SKM-1 (cell line): ENCODE measurements at regions not wholly inside any gene's neighbourhood (a gene's known extent, or its start where the extent isn't known, plus 50 kb on each side); places are given as distances from the start of the nearest gene placed in this dataset.

Source experiments
- DNase-seq: peaks from one replicate; lab custom pipeline; 2025; ENCODE audit not compliant: unreplicated experiment; lab: John Stamatoyannopoulos, UW

DNA sequence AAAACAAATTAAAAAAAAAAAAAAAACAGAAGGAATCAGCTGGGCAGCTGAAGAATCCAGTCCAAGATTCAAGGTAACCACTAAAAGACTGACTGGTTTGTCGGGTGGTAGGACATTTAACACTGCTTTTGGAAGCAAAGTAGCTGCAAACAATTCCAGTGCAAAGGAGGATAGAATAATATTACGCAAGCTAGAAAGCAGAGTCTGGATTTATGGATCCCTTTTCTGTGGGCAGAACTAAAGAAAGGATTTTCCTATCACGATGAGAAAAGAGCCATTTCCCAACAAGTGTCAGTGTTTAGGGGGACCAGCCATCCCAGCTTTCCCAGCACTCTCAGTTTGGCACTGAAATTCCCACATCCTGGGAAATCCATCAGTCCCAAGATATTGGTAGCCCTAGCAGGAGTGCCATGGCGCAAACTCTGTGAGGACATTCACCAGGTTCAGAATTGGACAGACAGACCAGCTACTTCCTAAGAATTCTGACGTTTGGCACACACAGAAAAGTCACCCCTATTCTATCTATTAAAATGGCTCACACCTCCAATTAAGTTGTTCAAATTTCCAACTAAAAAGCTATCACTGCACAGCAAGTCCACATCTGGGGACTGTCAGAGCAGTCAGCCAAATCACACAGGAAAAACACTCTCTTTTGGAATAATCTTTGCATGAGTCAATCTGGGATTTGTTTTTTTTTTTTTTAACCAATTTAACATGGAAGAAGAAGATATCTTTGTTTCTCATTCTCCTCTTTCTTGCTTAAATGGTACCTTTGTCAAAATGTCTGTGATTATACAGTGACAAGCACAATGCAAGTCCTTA, 356.8 kb upstream of the ARID1B start:
- no peak for DNase-seq

DNA sequence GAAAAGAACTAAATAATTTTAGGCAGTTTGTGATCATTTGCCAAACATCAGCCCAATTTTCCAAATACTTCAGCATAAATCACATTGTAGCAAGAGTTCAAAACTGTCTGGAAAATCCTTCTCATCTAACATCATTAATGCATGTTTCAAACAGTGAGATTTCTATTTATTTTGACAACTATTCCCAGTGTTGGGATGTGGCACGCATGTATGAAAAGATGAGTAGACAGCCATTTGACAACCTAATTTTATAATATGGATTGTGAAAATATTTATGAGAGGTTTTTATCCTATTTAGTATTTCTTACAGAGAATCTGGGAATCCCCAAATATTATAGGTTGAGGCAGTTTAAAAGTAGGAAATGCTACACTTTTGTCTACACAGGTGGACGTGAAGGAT, 357.6 kb upstream of the ARID1B start:
- DNase-seq = no peak

DNA sequence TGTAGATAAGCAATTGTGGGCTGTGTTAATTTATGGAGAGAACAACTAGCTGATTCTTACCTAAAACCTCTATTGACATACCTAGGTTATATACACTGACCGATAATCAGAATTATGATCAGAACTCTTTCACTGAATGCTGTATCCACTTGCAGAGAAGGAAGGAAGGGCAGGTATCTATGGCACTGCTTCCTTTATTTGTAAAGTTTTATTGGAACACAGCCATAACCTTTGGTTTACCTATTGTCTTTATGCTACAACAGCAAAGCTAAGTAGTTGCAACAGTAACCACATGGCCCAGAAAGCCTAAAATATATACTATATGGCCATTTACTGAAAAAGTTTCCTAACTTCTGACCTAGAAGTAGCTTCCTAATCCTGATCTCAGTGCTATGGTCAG, 358.9 kb upstream of the ARID1B start:
- DNase-seq = no peak

DNA sequence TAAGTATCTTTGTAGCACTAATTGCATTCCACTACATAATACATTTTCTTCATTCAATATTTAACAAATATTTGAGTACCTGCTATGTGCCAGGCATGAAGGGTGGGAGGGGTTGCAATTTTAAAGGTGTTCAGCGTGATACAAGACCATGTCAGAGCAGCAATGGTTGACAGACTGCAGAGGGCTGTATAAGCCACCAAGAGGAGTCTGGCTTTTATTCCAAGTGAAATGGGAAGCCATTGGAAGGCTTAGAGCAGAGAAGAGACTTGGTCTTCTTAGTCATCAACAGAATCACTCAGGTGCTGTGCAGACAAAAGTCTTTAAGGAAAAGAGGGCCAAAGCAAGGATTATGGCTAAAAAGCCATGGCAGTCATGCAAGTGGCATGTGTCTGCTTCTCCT, 360.8 kb upstream of the ARID1B start:
- DNase-seq = no peak

DNA sequence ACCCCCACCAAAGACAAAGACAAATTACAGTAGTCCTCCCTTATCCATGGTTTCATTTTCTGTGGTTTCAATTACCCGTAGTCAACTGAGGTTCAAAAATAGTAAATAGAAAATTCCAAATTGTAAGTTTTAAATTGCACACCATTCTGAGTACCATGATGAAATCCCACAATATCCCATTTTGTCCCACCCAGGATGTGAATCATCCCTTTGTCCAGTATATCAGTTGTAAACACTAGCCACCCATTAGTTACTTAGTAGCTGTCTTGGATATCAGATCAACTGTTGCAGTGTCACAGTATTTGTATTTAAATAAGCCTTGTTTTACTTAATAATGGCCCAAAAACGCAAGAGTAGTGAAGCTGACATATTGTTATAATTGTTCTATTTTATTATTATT, 364.0 kb upstream of the ARID1B start:
- DNase-seq = no peak

DNA sequence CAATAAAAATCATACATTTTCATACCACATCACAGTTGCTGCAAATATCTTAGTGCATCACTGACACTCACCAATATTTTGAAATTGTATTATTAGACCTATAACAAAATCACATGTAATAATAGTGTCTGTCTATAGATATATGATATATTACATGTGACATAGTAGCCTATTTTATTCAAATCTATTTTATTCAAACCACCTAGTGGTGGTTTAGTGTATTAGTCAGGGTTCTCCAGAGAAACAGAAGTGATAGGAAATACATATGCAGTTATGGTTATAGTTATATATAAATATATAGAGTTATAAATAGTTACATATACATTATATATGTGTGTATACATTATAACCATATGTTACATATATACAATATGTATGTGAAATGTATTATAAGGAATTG, 366.5 kb upstream of the ARID1B start:
- DNase-seq = no peak

DNA sequence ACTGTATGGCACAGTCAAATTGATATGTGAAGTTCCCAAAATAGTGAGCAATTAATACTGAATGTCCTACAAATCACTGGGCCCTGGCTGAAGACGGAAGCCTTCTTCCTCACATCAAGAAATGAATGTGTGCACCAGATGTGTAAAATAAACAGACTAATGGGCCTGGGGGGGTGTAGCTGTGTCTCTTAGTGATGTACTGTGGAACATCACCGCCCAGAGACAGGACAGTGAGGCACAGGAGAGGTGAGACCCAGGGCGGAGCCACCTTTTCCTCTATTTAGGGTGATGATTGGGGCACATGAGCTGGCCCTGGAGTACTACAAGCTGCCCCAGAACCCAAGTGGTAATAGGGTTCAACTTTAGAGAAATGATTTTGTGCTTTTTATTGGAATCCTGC, 368.5 kb upstream of the ARID1B start:
- DNase-seq = no peak

DNA sequence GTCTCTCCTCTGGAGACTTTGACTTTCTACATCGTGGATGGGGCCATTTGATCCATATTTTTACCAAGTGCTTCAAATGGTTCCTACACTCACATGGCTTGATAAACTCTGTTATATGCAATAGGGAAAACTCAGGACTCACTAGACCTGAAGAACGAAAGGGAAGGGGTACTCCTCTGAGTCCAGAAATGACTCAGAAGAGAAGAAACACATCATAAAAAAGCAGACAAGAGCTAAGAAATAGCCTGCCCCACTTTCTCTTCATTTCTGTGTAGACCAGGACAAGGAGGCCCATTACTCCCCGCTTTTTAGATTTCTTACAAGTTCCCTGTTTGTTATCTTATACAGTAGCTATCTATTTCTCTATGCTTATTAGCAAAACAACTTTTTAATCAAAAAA, 369.8 kb upstream of the ARID1B start:
- DNase-seq = no peak

DNA sequence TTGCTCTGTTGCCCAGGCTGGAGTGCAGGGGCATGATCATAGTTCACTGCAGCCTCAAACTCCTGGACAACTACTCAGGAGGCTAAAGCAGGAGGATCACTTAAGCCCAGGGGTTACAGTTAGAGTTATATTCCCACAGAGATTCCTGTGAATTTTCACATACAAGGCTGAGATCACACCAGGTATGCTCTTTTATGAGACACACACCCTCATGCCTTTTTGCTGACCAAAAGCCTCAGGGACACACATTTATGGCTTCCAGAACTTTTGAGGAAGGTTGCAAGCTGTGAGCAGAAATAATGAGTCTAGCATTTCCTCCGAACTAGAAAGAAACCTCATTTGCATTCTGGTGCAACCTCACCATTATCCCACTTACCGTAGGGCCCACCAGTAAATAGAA, 370.5 kb upstream of the ARID1B start:
- no peak for DNase-seq

DNA sequence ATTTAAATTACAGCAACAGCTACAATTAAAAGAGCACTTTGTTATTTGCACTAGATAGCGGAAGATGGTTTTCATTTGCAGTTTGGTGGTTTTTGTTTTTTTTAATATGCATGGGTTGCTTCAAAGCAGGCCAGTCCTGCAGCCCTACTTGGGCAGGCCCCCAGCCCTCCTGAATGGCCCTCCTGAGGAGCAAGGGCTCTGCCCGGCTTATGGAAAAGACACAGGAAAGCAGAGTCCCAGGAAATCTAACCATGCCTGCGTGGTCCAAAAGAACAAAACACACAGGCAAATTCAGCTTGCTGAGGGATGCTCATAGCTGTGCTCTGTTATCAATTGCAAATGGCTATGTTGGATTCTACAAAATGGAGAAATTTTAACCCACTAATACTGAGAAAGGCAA, 371.1 kb upstream of the ARID1B start:
- DNase-seq = no peak

DNA sequence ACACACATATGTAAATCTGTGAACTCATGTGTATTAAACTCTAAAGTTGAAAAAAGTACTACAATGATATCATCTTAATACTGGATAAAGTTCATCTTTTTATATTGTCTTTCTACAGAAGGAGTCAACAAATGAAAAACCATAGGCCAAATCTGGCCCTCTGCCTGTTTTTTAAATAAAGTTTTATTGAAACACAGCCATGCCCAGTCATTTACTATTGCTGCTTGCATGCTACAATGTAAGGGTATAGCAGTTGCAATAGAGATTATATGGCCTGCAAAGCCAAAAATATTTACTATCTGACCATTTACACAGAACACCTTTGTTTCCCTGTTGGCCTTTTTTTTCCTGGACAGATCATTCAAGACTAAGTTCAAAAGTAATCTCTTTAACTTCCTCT, 374.6 kb upstream of the ARID1B start:
- no peak for DNase-seq

DNA sequence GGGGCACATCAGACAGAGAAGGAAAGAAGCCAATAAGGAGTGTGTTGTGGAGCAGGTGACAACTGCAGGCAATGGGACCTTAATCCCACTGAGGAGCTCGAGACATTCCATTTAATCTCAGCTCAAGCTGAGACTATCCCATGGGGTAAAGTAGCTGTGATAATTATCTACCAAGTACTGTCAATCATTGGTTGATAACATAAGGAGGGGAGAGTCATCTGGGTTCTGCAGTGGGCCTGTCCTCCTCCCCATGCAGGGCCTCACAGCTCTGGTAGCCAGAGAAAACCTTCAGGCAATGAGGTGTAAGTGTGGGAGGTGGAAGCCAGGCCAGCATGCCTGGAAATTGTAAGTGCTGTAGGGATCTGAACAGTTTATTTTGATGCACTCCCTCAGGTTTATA, 375.0 kb upstream of the ARID1B start:
- DNase-seq = no peak

DNA sequence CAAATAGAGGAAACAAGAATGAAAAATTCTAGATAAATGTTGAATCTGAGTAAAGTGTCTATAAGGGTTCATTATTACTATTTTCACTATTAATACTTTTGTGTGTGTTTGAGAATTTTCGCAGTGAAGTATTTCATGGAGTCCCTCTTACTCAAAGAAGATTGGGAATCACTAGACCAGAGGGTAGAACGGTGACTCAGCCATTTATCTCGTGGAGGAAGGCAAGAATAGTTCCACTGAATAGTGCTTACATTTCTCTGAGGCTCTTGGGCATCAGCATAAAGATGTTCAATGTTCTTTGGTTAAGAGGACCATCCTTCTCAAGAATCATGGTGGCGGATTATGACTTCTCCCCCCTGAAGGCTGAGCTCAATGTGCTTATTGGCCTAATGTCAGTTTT, 376.7 kb upstream of the ARID1B start:
- DNase-seq = no peak

DNA sequence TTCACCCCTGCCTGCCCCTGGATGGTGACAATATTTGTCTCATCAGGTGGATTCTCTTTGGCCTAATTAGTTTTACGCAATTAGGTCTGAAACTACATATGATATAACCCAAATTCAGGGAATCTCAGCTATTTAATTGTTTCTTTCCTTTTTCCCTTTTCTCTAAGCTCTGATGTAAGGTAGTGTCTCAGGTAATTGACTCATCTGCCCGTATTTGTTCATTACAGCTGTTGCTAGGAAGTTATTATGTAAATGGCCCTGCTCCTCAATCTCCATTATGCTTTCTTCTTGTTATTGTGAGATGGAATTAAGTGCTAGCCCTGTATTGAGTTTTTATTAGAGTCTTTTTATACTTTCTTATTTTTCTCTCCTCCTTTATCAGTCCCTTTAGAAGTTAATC, 378.2 kb upstream of the ARID1B start:
- no peak for DNase-seq

DNA sequence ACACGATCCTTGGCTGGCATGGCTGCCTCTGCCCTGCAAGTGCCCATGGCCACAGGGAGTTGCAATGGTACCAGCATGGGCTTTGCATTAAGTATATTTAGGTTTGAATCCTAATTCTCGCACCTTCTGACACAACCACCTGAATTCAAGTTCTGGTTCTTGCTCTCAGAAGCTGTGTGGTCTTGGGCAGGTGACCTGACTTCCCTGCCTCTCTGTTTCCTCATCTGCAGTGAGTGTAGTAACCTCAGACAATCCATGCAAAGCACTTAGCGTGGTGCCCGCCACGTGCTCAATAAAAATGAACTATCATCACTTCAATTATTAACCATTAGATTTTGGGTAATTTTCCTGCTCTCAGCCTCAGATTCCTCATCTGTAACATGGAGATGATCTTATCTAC, 378.8 kb upstream of the ARID1B start:
- DNase-seq = no peak

DNA sequence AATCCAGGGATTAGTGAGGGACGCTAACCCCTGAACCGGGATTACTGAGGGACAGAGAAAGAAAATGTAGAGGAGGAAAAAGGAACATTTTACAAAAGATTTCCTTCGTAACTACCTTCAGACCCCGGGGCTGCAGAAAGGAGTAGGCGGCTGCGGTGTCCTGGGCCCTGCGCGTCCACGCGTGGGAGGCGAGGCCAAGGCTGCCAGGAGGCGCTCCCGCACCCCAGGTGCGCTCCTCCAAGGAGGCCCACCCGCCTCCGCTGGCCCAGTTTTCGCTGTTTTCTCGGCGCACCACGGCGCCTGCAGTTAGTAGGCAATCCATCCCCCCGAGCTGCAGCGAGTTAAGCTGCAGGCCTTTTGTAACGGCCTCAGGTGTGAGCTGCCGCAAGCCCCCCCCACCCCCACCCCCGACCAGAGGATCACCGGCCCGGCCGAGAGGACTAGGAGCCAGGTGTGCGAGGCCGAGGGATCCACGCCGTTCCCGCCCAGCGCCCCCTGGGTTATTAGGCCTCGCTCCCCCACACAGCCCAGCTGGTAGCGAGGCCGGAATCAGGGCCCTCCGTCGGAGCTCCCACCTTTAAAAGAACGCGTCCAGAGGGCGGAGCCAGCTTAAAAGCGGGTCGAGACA, 380.3 kb upstream of the ARID1B start:
- no peak for DNase-seq

DNA sequence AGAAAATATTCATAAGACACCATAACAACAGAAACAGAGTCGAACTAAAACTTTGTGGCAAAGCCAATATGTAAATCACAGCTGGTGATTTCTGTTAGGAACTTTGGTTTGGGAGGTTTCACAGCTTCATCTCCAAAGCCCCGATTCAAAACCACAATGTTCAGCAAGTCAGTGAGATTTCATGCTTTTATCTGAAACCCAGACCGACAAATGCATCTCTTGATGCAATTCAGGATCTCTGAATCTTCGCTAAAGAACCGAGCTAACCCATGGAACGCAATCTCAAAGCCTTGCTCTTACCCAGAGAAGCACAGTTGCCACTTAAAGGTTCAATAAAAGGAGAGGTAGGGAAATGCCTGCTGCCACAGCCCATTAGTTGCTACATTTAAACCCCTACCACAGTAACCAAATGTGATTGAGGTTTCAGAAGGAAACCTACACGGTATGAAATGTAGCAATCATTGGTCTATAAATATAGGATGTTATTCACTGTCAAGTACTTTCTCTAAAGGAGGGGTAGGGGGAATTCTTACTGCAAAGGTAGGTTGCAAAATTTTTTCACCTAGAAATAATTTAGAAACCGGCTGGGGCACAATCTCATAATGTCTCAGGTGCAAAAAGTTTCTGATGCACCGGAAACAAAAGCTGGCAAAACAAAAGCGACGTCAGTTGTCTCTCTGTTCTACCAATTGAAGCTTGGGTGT, 381.0 kb upstream of the ARID1B start:
- DNase-seq = no peak

DNA sequence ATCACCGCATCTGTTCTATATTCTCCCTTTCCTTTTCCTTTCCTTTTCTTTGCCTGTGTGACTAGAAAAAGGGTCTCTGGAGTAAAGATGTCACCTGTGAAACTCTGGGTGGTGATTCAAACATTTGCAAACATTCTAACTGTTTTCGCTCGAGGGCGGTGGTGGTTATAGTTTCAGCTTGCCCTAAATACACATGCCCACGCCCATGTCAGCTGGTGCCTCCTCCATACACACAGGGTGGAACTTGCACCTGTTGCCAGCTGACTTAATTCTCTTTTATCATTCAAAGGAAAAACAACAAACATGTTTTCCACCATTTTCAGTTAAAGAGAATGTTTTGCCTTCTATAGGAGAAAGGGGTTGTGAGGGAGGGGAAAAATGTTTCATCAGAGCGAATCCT, 381.9 kb upstream of the ARID1B start:
- no peak for DNase-seq

DNA sequence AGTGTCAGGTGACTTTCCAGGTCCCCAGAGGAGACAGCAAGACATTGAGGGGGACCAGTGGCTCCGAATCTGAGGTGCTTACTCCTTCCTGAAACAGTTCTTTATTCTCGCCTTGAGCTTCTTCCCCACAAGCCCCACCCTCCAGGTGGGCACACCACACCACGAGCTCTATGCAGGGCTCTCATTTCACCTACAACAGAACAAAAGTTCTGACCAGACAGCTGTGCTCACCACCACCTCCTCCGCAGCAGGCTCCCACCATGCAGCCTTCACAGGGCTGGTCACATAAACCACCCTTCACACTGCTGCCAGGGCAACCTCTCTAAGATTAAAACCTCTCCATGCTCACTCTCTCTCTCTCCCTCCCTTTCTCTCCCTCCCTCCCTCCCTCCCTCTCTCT, 384.5 kb upstream of the ARID1B start:
- no peak for DNase-seq

DNA sequence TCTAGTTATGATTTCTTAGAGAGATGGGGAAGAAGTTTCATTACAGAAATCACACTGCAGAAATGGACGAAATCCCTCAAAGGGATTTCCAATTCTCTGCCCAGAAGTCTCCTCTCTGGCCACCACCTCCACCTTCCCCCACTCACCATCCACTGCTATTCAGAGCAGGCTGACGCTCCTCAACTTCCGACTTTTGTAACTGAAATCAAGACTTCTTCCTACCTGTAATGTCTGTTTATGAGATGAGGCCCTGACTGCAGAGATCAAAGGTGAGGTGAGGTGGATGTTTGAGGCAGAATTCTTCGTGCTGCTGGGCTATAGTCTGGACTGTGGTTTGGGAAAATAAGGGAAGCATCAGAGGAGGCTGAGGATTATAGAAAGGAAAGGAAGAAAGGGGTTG, 385.2 kb upstream of the ARID1B start:
- no peak for DNase-seq

DNA sequence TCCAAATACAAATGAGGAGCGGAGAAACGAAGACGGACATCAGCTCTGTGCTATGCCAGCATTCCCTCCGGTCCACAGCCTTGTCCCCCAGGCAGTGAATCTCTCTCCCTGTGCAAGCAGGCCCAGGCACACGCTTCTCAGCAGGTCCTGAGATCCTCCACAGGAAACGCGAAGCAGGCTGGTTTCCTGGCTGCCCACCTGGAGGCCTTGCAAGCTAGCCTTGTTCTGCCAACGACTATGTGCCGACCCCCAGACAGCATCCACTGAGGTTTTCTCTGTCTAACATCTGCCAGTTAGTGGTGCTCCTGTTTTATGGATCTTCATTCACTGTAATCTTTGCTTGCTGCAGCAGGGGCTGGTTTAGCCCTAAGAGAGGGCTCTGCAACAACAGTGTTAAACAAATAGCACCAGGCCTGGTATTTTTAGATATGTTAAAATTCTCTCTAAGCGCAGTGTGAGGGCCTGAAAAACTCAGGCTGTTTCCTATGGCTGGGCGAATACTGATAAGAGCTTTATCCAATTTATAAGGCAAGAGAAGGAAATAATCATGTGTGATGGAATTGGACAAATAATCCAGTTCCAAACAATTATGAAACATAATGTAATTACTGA, 386.0 kb upstream of the ARID1B start:
- no peak for DNase-seq

DNA sequence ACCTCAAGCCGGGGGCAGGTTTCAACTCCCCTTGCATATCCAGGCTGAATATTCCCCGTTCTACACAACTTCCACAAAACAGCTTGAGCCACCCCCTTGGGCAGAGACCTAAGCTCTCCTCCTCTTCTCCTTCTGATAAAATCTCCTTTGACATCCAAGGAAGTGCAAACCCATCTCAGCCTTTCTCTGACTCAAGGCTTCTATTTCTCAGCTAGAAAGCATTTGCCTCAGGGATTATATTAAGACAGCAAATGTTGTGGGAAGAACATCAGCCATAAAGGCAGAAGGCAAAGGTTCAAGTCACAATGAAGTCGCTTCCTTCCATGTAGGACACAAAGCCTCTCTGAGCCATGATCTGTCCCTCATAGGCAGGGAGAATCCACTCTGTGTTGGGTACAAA, 386.6 kb upstream of the ARID1B start:
- no peak for DNase-seq
